ENCODE measurements at regions not wholly inside any gene's neighbourhood (a gene's known extent, or its start where the extent isn't known, plus 50 kb on each side); places are given as distances from the start of the nearest gene placed in this dataset.

GRCh38 chr22:19604711-19605268 lies 80.6 kb upstream of the CLDN5 start:
- TF ChIP-seq FOXA1 (IDR thresholded peaks at IDR 0.05), result no peak
- TF ChIP-seq ARNT (IDR thresholded peaks at IDR 0.05), result no peak
- no peak for TF ChIP-seq ELF4 (IDR thresholded peaks at IDR 0.05)
- TF ChIP-seq FOXK2 (IDR thresholded peaks at IDR 0.05), result no peak
- no peak for TF ChIP-seq LEF1 (IDR thresholded peaks at IDR 0.05; ENCODE audit: borderline replicate concordance)
- TF ChIP-seq FOXM1 (IDR thresholded peaks at IDR 0.05; ENCODE audit: borderline replicate concordance), result no peak
- TF ChIP-seq PKNOX1 (IDR thresholded peaks at IDR 0.05), result peak; percentile 45
- TF ChIP-seq CTBP1 (IDR thresholded peaks at IDR 0.05; ENCODE audit: borderline replicate concordance), result no peak
- TF ChIP-seq SP1 (IDR thresholded peaks at IDR 0.05), result no peak
- TF ChIP-seq SUZ12 (IDR thresholded peaks at IDR 0.05), result no peak
- no peak for TF ChIP-seq ZNF384 (IDR thresholded peaks at IDR 0.05)
- TF ChIP-seq BHLHE40 (IDR thresholded peaks at IDR 0.05; ENCODE audit: borderline replicate concordance), result no peak
- no peak for TF ChIP-seq NFRKB (IDR thresholded peaks at IDR 0.05)

All from HEK293T (cell line).